ENCODE measurements at regions not wholly inside any gene's neighbourhood (a gene's known extent, or its start where the extent isn't known, plus 50 kb on each side); places are given as distances from the start of the nearest gene placed in this dataset.

DNA sequence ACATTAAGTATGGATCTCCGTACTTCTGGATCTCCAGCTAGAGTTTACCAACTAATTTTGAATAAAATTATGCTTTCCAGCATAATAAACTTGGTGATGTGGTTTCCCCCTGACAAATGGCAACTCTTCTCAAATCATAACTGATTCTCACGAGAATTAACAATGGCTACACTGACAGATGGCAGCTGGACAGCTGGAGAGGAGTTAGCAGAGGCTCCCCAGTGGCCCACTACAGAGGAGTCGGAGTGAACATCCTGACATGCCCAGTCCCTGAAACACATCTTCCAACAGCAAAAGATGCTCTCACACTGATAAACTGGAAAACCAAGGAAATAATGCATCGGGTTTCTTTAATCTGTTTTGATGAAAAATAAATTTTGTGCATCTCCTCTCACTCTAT lies 239.6 kb downstream of the MAN2A1 start:
- H3K4me3 ChIP-seq (ENCODE audit: extremely low read depth in 1 of 4, insufficient read depth in 2 of 4, low read depth in 3 of 4, low read length in 4 of 4) = no peak overlapping the region
- no peak overlapping the region for H3K56ac ChIP-seq (replicated peaks; ENCODE audit: insufficient read length, low read depth, low read length)
- FAIRE-seq (no peak), DNase-seq (ENCODE audit: low read depth in 1 of 2, low spot score in 2 of 2) (no peak)
- H3K79me2 ChIP-seq (ENCODE audit: control insufficient read depth in 1 of 2, insufficient read depth in 2 of 2, low read length in 2 of 2) = no peaks in the 10 kb centered on the region
- no peak overlapping the region for H2AK5ac ChIP-seq (ENCODE audit: low read depth, low read length)
- 86% methylated on average over 4 of the region's 4 CpGs; no CpG with 5 or more reads in 1 of the 2 experiments for WGBS, 2 experiments (ENCODE audit: extremely low coverage in 1 of 2, insufficient coverage in 1 of 2, insufficient read length in 1 of 2, insufficient replicate concordance in 2 of 2, low coverage in 1 of 2, low lambda C conversion rate in 2 of 2, missing lambda C conversion rate in 1 of 2)
- no peak overlapping the region for H2AFZ ChIP-seq (ENCODE audit: low read length)
- H3K23ac ChIP-seq (ENCODE audit: insufficient read length) = no peak overlapping the region
- no peak overlapping the region for H3K27ac ChIP-seq (ENCODE audit: low read depth, low read length)
- no peak overlapping the region for H2BK20ac ChIP-seq (ENCODE audit: low read length)
- no peaks in the 10 kb centered on the region for H3K23me2 ChIP-seq (ENCODE audit: low read depth, low read length)
- no peak overlapping the region for H3K14ac ChIP-seq (ENCODE audit: insufficient read length)
- H4K5ac ChIP-seq (ENCODE audit: insufficient read length, low read depth, low read length) = no peak overlapping the region
- no peak overlapping the region for H4K91ac ChIP-seq (replicated peaks; ENCODE audit: insufficient read length, low read length)
- no peaks in the 10 kb centered on the region for H3K36me3 ChIP-seq (ENCODE audit: control insufficient read depth in 2 of 4, insufficient read depth in 4 of 4, low read length in 3 of 4)
- H2BK12ac ChIP-seq (ENCODE audit: low read depth, low read length) = no peak overlapping the region
- POLR2A ChIA-PET (ENCODE audit: partially characterized antibody) = no interaction called here
- CTCF ChIA-PET (ENCODE audit: partially characterized antibody) = interaction anchor here (1.2 to 2.3 kb wide), 2 partner anchors 10 to 31 kb away, joined by 3 to 5 read pairs; no protein-coding TSS in a partner anchor
- no peak overlapping the region for H3K4ac ChIP-seq (replicated peaks; ENCODE audit: insufficient read length, low read depth, low read length)
- H2BK15ac ChIP-seq (ENCODE audit: low read length) = no peak overlapping the region
- no peaks in the 10 kb centered on the region for H3K27me3 ChIP-seq (replicated peaks in 1 of 4; ENCODE audit: control insufficient read depth in 3 of 4, extremely low read depth in 1 of 4, insufficient read depth in 3 of 4, low read length in 3 of 4)
- H3K4me2 ChIP-seq (ENCODE audit: insufficient read depth in 1 of 2, low read depth in 2 of 2, low read length in 2 of 2) = no peak overlapping the region
- H2BK120ac ChIP-seq (replicated peaks; ENCODE audit: low read depth, low read length) = no peak overlapping the region
- no peak overlapping the region for H4K8ac ChIP-seq (ENCODE audit: extremely low read depth, insufficient read depth, low read length)
- no peaks in the 10 kb centered on the region for H3K9me3 ChIP-seq (ENCODE audit: insufficient read depth in 2 of 2, low read depth in 1 of 2, low read length in 1 of 2)
- no peaks in the 10 kb centered on the region for H3K79me1 ChIP-seq (ENCODE audit: low read depth, low read length)
- H3K18ac ChIP-seq (ENCODE audit: extremely low read depth, low read length) = no peak overlapping the region
- H3K9ac ChIP-seq (replicated peaks in 1 of 4; ENCODE audit: extremely low read depth in 1 of 4, low read depth in 3 of 4, low read length in 3 of 4) = no peak overlapping the region
- no peak overlapping the region for H2BK5ac ChIP-seq (ENCODE audit: low read depth, low read length)
- no peaks in the 10 kb centered on the region for H4K20me1 ChIP-seq (replicated peaks in 1 of 2; ENCODE audit: control insufficient read depth in 1 of 2, insufficient read depth in 2 of 2, low read length in 2 of 2)
- no peaks in the 10 kb centered on the region for H3K4me1 ChIP-seq (replicated peaks in 1 of 4; ENCODE audit: control insufficient read depth in 3 of 4, insufficient read depth in 4 of 4, low read length in 3 of 4)
- TF ChIP-seq TAF7 (optimal IDR thresholded peaks at IDR 0.05; ENCODE audit: borderline replicate concordance, low read depth, low read length) (no peak), SIRT6 (IDR thresholded peaks at IDR 0.05; ENCODE audit: low read length) (no peak), CBX8 (IDR thresholded peaks at IDR 0.05; ENCODE audit: borderline replicate concordance, low read depth, low read length) (no peak), BRCA1 (IDR thresholded peaks at IDR 0.05; ENCODE audit: low read depth, low read length) (no peak), TEAD4 (IDR thresholded peaks at IDR 0.05; ENCODE audit: low read depth, low read length) (no peak), FOSL1 (IDR thresholded peaks at IDR 0.05; ENCODE audit: insufficient read depth, low read depth, low read length) (no peak), CEBPB (IDR thresholded peaks at IDR 0.05; ENCODE audit: low read depth, low read length) (no peak)
- TF ChIP-seq, protein P1, sequence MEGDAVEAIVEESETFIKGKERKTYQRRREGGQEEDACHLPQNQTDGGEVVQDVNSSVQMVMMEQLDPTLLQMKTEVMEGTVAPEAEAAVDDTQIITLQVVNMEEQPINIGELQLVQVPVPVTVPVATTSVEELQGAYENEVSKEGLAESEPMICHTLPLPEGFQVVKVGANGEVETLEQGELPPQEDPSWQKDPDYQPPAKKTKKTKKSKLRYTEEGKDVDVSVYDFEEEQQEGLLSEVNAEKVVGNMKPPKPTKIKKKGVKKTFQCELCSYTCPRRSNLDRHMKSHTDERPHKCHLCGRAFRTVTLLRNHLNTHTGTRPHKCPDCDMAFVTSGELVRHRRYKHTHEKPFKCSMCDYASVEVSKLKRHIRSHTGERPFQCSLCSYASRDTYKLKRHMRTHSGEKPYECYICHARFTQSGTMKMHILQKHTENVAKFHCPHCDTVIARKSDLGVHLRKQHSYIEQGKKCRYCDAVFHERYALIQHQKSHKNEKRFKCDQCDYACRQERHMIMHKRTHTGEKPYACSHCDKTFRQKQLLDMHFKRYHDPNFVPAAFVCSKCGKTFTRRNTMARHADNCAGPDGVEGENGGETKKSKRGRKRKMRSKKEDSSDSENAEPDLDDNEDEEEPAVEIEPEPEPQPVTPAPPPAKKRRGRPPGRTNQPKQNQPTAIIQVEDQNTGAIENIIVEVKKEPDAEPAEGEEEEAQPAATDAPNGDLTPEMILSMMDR (IDR thresholded peaks at IDR 0.05; ENCODE audit: control extremely low read depth in 1 of 3, insufficient read depth in 1 of 3, low read depth in 1 of 3, low read length in 3 of 3) = no peak
- TF ChIP-seq, protein P2, sequence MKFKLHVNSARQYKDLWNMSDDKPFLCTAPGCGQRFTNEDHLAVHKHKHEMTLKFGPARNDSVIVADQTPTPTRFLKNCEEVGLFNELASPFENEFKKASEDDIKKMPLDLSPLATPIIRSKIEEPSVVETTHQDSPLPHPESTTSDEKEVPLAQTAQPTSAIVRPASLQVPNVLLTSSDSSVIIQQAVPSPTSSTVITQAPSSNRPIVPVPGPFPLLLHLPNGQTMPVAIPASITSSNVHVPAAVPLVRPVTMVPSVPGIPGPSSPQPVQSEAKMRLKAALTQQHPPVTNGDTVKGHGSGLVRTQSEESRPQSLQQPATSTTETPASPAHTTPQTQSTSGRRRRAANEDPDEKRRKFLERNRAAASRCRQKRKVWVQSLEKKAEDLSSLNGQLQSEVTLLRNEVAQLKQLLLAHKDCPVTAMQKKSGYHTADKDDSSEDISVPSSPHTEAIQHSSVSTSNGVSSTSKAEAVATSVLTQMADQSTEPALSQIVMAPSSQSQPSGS (IDR thresholded peaks at IDR 0.05; ENCODE audit: low read length) = no peak
- TF ChIP-seq, protein P3, sequence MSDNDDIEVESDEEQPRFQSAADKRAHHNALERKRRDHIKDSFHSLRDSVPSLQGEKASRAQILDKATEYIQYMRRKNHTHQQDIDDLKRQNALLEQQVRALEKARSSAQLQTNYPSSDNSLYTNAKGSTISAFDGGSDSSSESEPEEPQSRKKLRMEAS (IDR thresholded peaks at IDR 0.05) = no peak
